Stomach (tissue), 8 donors: ENCODE measurements at regions not wholly inside any gene's neighbourhood (a gene's known extent, or its start where the extent isn't known, plus 50 kb on each side); places are given as distances from the start of the nearest gene placed in this dataset.
A peak's percentile ranks its signal among the peaks of the same experiment; 100 is the strongest.

Source experiments
- DNase-seq, 2 donors: peaks; one replicate each; pipeline versions ENCODE4 v3.0.0 to v3.0.0-alpha.2; 2013 to 2019
- H3K27ac ChIP-seq, 5 donors: fragments of 200-600 bp in 4 of 5; sonication (generic) in 4 of 5; one replicate each; pipeline ENCODE4 v1.5.1; 2013 to 2019; ENCODE audit warnings: mild to moderate bottlenecking in 1 of 5, moderate library complexity in 1 of 5
- H3K27me3 ChIP-seq, 3 donors: fragments of 200-600 bp; sonication (generic); one replicate each; pipeline ENCODE4 v1.5.1; 2017 to 2019; ENCODE audit warnings: mixed run types in 1 of 3
- H3K36me3 ChIP-seq, 4 donors: fragments of 200-600 bp; sonication (generic); 1 replicate in 3 of 4; 2 replicates in 1 of 4; pipeline ENCODE4 v1.5.1; 2016 to 2019
- H3K4me1 ChIP-seq, 4 donors: fragments of 200-600 bp; sonication (generic); one replicate each; pipeline ENCODE4 v1.5.1; 2016 to 2019
- H3K4me3 ChIP-seq, 4 donors: fragments of 200-600 bp; sonication (generic) in 3 of 4; one replicate each; pipeline ENCODE4 v1.5.1; 2016 to 2019; ENCODE audit warnings: mild to moderate bottlenecking in 1 of 4
- H3K9me3 ChIP-seq, 4 donors: fragments of 200-600 bp; sonication (generic); one replicate each; pipeline ENCODE4 v1.5.1; 2016 to 2019
- EP300 ChIP-seq: sonication (generic); formaldehyde crosslinking; IDR thresholded peaks from one replicate; pipeline ENCODE4 v1.6.1; 2017; ENCODE audit warnings: antibody characterized with exemption
- POLR2A ChIP-seq, 4 donors: fragments of 450-650 bp; IDR thresholded peaks; one replicate each; pipeline ENCODE4 v1.6.1; 2016; ENCODE audit warnings: antibody characterized with exemption in 4 of 4, control low read depth in 2 of 4, mild to moderate bottlenecking in 1 of 4, moderate library complexity in 1 of 4
- POLR2AphosphoS5 ChIP-seq, 3 donors: sonication (generic); formaldehyde crosslinking; IDR thresholded peaks; one replicate each; pipeline ENCODE4 v1.6.1; 2016; ENCODE audit warnings: antibody characterized with exemption in 3 of 3
- WGBS, 5 donors: extraction: QIAGEN DNeasy Blood & Tissue Kit in 3 of 5; methylation state at CpG; one replicate each; pipeline versions ENCODE4 v1.1.5 to v1.1.7; 2013 to 2018; 5-methylcytosine and 5-hydroxymethylcytosine counted together
- intact Hi-C: fragments of 100-400 bp; cut with DNase I; formaldehyde crosslinking; loops from one replicate; pipeline ENCODE4 v1.15.1; 2023; ENCODE audit warnings: low total_unique reads
- TF ChIP-seq, protein P1 (sequence below), 7 experiments: fragments of 450-650 bp in 4 of 7; fragments of 200-600 bp in 3 of 7; sonication (generic) in 3 of 7; IDR thresholded peaks; one replicate each; pipeline ENCODE4 v1.5.1; 2016 to 2019; ENCODE audit warnings: antibody characterized with exemption in 7 of 7, control low read depth in 2 of 7, mild to moderate bottlenecking in 1 of 7
- donor health status: healthy with polysubstance abuse.
- donor health status: Bipolar disorder and iron deficiency.
- donor health status: healthy.

DNA sequence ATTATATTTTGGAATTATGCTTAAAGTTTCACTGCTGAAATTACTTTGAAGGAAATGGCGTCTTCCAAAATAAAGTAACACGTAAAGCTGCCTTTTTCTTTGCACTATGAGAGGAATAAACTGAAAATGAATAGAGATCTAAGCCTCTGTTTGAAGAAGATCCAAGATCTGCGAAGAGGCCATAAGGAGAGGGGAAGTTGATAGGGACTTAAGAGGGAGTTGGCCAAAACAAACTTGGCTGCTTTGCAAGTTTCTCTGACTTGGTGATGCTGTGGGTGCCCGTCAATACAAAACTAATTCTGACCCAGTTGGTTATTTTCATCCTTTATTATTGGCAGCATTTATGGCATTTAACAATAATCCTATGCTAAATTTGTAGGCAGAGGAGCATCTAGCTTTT is 190.2 kb upstream of the GBE1 start:
- WGBS, 5 donors, result 60 to 77% (median 72%) methylated on average over 4 of the region's 4 CpGs
- intact Hi-C loops, result no loop called here

GRCh38 chr3:81951106-81951505 is 189.7 kb upstream of the GBE1 start:
- H3K27me3 ChIP-seq, result no peaks in the 10 kb centered on the region
- H3K27ac ChIP-seq, result no peak overlapping the region
- TF ChIP-seq, protein P1, sequence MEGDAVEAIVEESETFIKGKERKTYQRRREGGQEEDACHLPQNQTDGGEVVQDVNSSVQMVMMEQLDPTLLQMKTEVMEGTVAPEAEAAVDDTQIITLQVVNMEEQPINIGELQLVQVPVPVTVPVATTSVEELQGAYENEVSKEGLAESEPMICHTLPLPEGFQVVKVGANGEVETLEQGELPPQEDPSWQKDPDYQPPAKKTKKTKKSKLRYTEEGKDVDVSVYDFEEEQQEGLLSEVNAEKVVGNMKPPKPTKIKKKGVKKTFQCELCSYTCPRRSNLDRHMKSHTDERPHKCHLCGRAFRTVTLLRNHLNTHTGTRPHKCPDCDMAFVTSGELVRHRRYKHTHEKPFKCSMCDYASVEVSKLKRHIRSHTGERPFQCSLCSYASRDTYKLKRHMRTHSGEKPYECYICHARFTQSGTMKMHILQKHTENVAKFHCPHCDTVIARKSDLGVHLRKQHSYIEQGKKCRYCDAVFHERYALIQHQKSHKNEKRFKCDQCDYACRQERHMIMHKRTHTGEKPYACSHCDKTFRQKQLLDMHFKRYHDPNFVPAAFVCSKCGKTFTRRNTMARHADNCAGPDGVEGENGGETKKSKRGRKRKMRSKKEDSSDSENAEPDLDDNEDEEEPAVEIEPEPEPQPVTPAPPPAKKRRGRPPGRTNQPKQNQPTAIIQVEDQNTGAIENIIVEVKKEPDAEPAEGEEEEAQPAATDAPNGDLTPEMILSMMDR (IDR thresholded peaks at IDR 0.05), result no peak
- TF ChIP-seq POLR2A (IDR thresholded peaks at IDR 0.05) (no peak), POLR2AphosphoS5 (IDR thresholded peaks at IDR 0.05) (no peak)
- 76 to 88% (median 85%) methylated on average over 6 of the region's 6 CpGs for WGBS, 5 donors
- H3K9me3 ChIP-seq, result no peaks in the 10 kb centered on the region
- no peaks in the 10 kb centered on the region for H3K4me1 ChIP-seq
- intact Hi-C loops, result no loop called here
- H3K4me3 ChIP-seq, result no peak overlapping the region
- no peaks in the 10 kb centered on the region for H3K36me3 ChIP-seq
- no peak for DNase-seq

More for the DNA sequence above, 190.2 kb upstream of the GBE1 start:
- no peaks in the 10 kb centered on the region for H3K9me3 ChIP-seq
- no peak overlapping the region for H3K4me3 ChIP-seq
- no peak overlapping the region for H3K27ac ChIP-seq
- H3K36me3 ChIP-seq, result no peaks in the 10 kb centered on the region
- TF ChIP-seq POLR2AphosphoS5 (IDR thresholded peaks at IDR 0.05) (no peak), EP300 (no peak), POLR2A (IDR thresholded peaks at IDR 0.05) (no peak)
- TF ChIP-seq, protein P1 (IDR thresholded peaks at IDR 0.05), result no peak
- peak in 1 of 2 donors; percentile 8 for DNase-seq
- H3K4me1 ChIP-seq, result no peaks in the 10 kb centered on the region
- no peaks in the 10 kb centered on the region for H3K27me3 ChIP-seq

DNA sequence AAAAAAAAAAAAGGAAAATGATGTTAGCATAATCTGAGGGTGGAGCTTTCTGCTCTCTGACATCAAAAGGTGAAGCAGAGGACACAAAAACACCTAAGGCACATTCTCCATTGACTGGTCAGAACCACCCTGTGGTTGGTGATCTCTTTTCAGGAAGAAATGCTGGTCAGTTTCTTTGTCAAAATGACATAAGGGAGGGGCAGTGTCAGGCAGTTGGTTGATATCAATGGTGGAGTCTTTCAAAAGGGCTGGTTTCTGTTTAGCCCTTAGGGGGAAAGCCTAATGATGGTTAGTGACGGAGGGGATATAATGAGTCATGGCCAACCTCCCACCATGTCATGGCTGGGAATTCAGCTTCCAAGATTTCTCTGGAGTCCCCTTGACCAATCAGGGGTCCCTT is 185.9 kb upstream of the GBE1 start:
- WGBS, 5 donors, result 83 to 95% (median 89%) methylated on average over 1 of the region's 1 CpG
- H3K27me3 ChIP-seq, result no peaks in the 10 kb centered on the region
- TF ChIP-seq POLR2AphosphoS5 (IDR thresholded peaks at IDR 0.05), result no peak
- TF ChIP-seq, protein P1 (IDR thresholded peaks at IDR 0.05), result no peak
- no peak for TF ChIP-seq EP300
- H3K27ac ChIP-seq, result no peak overlapping the region
- no peak for DNase-seq
- intact Hi-C loops, result no loop called here
- H3K4me3 ChIP-seq, result no peak overlapping the region
- no peaks in the 10 kb centered on the region for H3K4me1 ChIP-seq
- H3K9me3 ChIP-seq, result peaks cover 0 to 26% (median 20%) of the 10 kb centered on the region in 4 donors
- no peaks in the 10 kb centered on the region for H3K36me3 ChIP-seq

GRCh38 chr3:81938681-81939080 is 177.2 kb upstream of the GBE1 start:
- H3K27me3 ChIP-seq, result no peaks in the 10 kb centered on the region
- DNase-seq, result no peak
- intact Hi-C loops, result no loop called here

More at GRCh38 chr3:81938681-81939080, 177.2 kb upstream of the GBE1 start:
- Histone ChIP-seq H3K36me3 (no peaks in the 10 kb centered on the region), H3K9me3 (peaks cover 0 to 14% (median 9%) of the 10 kb centered on the region in 4 donors), H3K27ac (no peak overlapping the region), H3K4me3 (no peak overlapping the region), H3K4me1 (no peaks in the 10 kb centered on the region)
- TF ChIP-seq EP300 (no peak), POLR2A (IDR thresholded peaks at IDR 0.05) (no peak), POLR2AphosphoS5 (IDR thresholded peaks at IDR 0.05) (no peak)
- TF ChIP-seq, protein P1 (IDR thresholded peaks at IDR 0.05), result no peak
